SK-N-SH (cell line): ENCODE measurements at regions not wholly inside any gene's neighbourhood (a gene's known extent, or its start where the extent isn't known, plus 50 kb on each side); places are given as distances from the start of the nearest gene placed in this dataset.

Source experiments
- CTCF ChIA-PET: fragments of 300-600, 350-600 bp; formaldehyde crosslinking; extraction: SDS; loops from one replicate; lab custom pipeline; 2021; lab: Yijun Ruan, JAX
- POLR2A ChIA-PET: fragments of 350-600 bp; sonication (Branson Sonifier 250); formaldehyde crosslinking; extraction: SDS; loops from one replicate; lab custom pipeline; 2020; ENCODE audit warnings: antibody characterized with exemption, inconsistent platforms; lab: Yijun Ruan, JAX
- DNase-seq: peaks from one replicate; pipeline ENCODE4 v3.0.0; 2012
- H2AFZ ChIP-seq: fragments of 200-600 bp; sonication (generic); 2 replicates; pipeline ENCODE4 v1.8.1; 2016; ENCODE audit warnings: antibody characterized with exemption, mild to moderate bottlenecking, low read depth
- H3F3A ChIP-seq: fragments of 200-600 bp; sonication (generic); replicated peaks from 2 replicates; pipeline ENCODE3; 2016; ENCODE audit warnings: antibody characterized with exemption, mild to moderate bottlenecking; ENCODE audit not compliant: insufficient read depth
- H3K27ac ChIP-seq, 2 experiments: fragments of 200-500 bp in 1 of 2; fragments of 200-600 bp in 1 of 2; sonication (Bioruptor generic) in 1 of 2; sonication (generic), shearing (Covaris generic) in 1 of 2; 2 replicates each; pipeline versions ENCODE4 v1.5.1 to v1.6.1; 2014 to 2016; ENCODE audit warnings: low read depth in 2 of 2, inconsistent platforms in 1 of 2, low read length in 1 of 2, mild to moderate bottlenecking in 1 of 2, mixed read lengths in 1 of 2
- H3K27me3 ChIP-seq: fragments of 200-600 bp; sonication (generic), shearing (Covaris generic); 2 replicates; pipeline ENCODE4 v1.6.1; 2016; ENCODE audit warnings: mixed run types; ENCODE audit not compliant: insufficient read depth
- H3K36me3 ChIP-seq, 2 experiments: fragments of 200-500 bp in 1 of 2; fragments of 200-600 bp in 1 of 2; sonication (Bioruptor generic) in 1 of 2; sonication (generic) in 1 of 2; replicated peaks in 1 of 2; 2 replicates each; pipeline versions ENCODE3 to v1.5.1; 2014 to 2016; ENCODE audit warnings: low read length in 1 of 2, mild to moderate bottlenecking in 1 of 2; ENCODE audit not compliant: insufficient read depth in 2 of 2, control insufficient read depth in 1 of 2
- H3K4me1 ChIP-seq, 2 experiments: fragments of 200-500 bp in 1 of 2; fragments of 200-600 bp in 1 of 2; sonication (Bioruptor generic) in 1 of 2; sonication (generic), shearing (Covaris generic) in 1 of 2; 2 replicates each; pipeline versions ENCODE4 v1.5.1 to v1.6.1; 2014 to 2016; ENCODE audit warnings: low read depth in 1 of 2, low read length in 1 of 2, mixed run types in 1 of 2; ENCODE audit not compliant: insufficient read depth in 2 of 2, control insufficient read depth in 1 of 2
- H3K4me2 ChIP-seq: fragments of 200-600 bp; sonication (generic), shearing (Covaris generic); 2 replicates; pipeline ENCODE4 v1.6.1; 2017; ENCODE audit warnings: mixed run types
- H3K4me3 ChIP-seq, 2 experiments: fragments of 200-500 bp in 1 of 2; fragments of 200-600 bp in 1 of 2; sonication (Bioruptor generic) in 1 of 2; sonication (generic), shearing (Covaris generic) in 1 of 2; 2 replicates each; pipeline versions ENCODE4 v1.5.1 to v1.8.1; 2014 to 2016; ENCODE audit warnings: low read depth in 2 of 2, inconsistent platforms in 1 of 2, low read length in 1 of 2, mild to moderate bottlenecking in 1 of 2, mixed read lengths in 1 of 2, moderate library complexity in 1 of 2
- H3K79me2 ChIP-seq: fragments of 200-600 bp; sonication (generic); 2 replicates; pipeline ENCODE4 v1.8.1; 2017; ENCODE audit warnings: mild to moderate bottlenecking; ENCODE audit not compliant: insufficient read depth
- H3K9ac ChIP-seq: fragments of 200-600 bp; sonication (generic); 2 replicates; pipeline ENCODE4 v1.6.1; 2017; ENCODE audit warnings: mixed run types
- H3K9me2 ChIP-seq: fragments of 200-600 bp; sonication (generic); 2 replicates; pipeline ENCODE4 v1.6.1; 2017; ENCODE audit warnings: mixed run types
- H3K9me3 ChIP-seq: fragments of 200-600 bp; sonication (generic); 2 replicates; pipeline ENCODE4 v1.6.1; 2017; ENCODE audit warnings: mixed run types, mild to moderate bottlenecking, moderate library complexity
- H4K20me1 ChIP-seq: fragments of 200-600 bp; sonication (generic); 2 replicates; pipeline ENCODE4 v1.6.1; 2017; ENCODE audit warnings: mild to moderate bottlenecking, mixed run types; ENCODE audit not compliant: insufficient read depth
- CHD2 ChIP-seq: fragments of 150-350 bp; IDR thresholded peaks from 2 replicates; pipeline ENCODE4 v1.6.1; 2018; ENCODE audit warnings: low read length; ENCODE audit not compliant: partially characterized antibody
- ELF1 ChIP-seq: IDR thresholded peaks from 2 replicates; pipeline ENCODE4 v1.4.0; 2012
- EP300 ChIP-seq, 2 experiments: IDR thresholded peaks; 2 replicates each; pipeline versions ENCODE4 v1.4.0 to v1.6.1; 2012; ENCODE audit warnings: borderline replicate concordance in 1 of 2, low read depth in 1 of 2, low read length in 1 of 2
- FOSL2 ChIP-seq: IDR thresholded peaks from 2 replicates; pipeline ENCODE4 v1.4.0; 2012; ENCODE audit warnings: low read depth, mild to moderate bottlenecking, moderate library complexity, borderline replicate concordance
- FOXJ3 ChIP-seq: sonication (generic); formaldehyde crosslinking; IDR thresholded peaks from 2 replicates; pipeline ENCODE4 v1.5.1; 2020; ENCODE audit warnings: mild to moderate bottlenecking, missing genetic modification reagents
- GATA2 ChIP-seq: sonication (generic); formaldehyde crosslinking; IDR thresholded peaks from 2 replicates; pipeline ENCODE4 v1.5.0; 2020; ENCODE audit warnings: mild to moderate bottlenecking, missing genetic modification reagents
- JUND ChIP-seq: IDR thresholded peaks from 2 replicates; pipeline ENCODE4 v1.4.0; 2012
- MXI1 ChIP-seq: IDR thresholded peaks from 2 replicates; pipeline ENCODE4 v1.6.1; 2012; ENCODE audit warnings: mild to moderate bottlenecking, low read depth, low read length, improper control_type of control experiment
- NFIC ChIP-seq: IDR thresholded peaks from 2 replicates; pipeline ENCODE4 v1.4.0; 2012; ENCODE audit warnings: borderline replicate concordance
- NRF1 ChIP-seq: IDR thresholded peaks from 2 replicates; pipeline ENCODE4 v1.6.1; 2012; ENCODE audit warnings: low read depth, mild to moderate bottlenecking, low read length
- POLR2AphosphoS5 ChIP-seq: IDR thresholded peaks from 2 replicates; pipeline ENCODE4 v1.6.1; 2012; ENCODE audit warnings: low read depth, low read length
- RAD21 ChIP-seq: IDR thresholded peaks from 2 replicates; pipeline ENCODE4 v1.6.1; 2012; ENCODE audit warnings: mild to moderate bottlenecking, low read length
- RCOR1 ChIP-seq: fragments of 150-350 bp; IDR thresholded peaks from 2 replicates; pipeline ENCODE4 v1.6.1; 2017; ENCODE audit warnings: antibody characterized with exemption, low read length
- RXRA ChIP-seq: IDR thresholded peaks from 2 replicates; pipeline ENCODE4 v1.4.0; 2012; ENCODE audit warnings: low read depth, mild to moderate bottlenecking, borderline replicate concordance
- SIN3A ChIP-seq: IDR thresholded peaks from 2 replicates; pipeline ENCODE4 v1.6.1; 2012; ENCODE audit warnings: low read depth, mild to moderate bottlenecking, low read length, moderate library complexity, borderline replicate concordance
- SMC3 ChIP-seq: IDR thresholded peaks from 2 replicates; pipeline ENCODE4 v1.6.1; 2012; ENCODE audit warnings: low read depth, low read length, improper control_type of control experiment
- TAF1 ChIP-seq: IDR thresholded peaks from 2 replicates; pipeline ENCODE4 v1.6.1; 2012; ENCODE audit warnings: low read depth, mild to moderate bottlenecking, low read length, moderate library complexity, borderline replicate concordance
- TCF12 ChIP-seq: IDR thresholded peaks from 2 replicates; pipeline ENCODE4 v1.4.0; 2012
- WGBS: methylation state at CpG from one replicate; pipeline ENCODE4 v1.1.6; 2017; ENCODE audit warnings: low lambda C conversion rate; 5-methylcytosine and 5-hydroxymethylcytosine counted together
- TF ChIP-seq, protein P1 (sequence below): IDR thresholded peaks from 2 replicates; pipeline ENCODE4 v1.6.1; 2012; ENCODE audit warnings: mild to moderate bottlenecking, low read depth, low read length, moderate library complexity
- TF ChIP-seq, protein P2 (sequence below): fragments of 200-600 bp; sonication (generic); IDR thresholded peaks from 2 replicates; pipeline ENCODE4 v1.6.1; 2017; ENCODE audit warnings: antibody characterized with exemption, mild to moderate bottlenecking, moderate library complexity
- TF ChIP-seq, protein P3 (sequence below): IDR thresholded peaks from 2 replicates; pipeline ENCODE4; 2012
- TF ChIP-seq, protein P4 (sequence below): IDR thresholded peaks from 2 replicates; pipeline ENCODE4 v1.4.0; 2012; ENCODE audit warnings: low read depth

DNA sequence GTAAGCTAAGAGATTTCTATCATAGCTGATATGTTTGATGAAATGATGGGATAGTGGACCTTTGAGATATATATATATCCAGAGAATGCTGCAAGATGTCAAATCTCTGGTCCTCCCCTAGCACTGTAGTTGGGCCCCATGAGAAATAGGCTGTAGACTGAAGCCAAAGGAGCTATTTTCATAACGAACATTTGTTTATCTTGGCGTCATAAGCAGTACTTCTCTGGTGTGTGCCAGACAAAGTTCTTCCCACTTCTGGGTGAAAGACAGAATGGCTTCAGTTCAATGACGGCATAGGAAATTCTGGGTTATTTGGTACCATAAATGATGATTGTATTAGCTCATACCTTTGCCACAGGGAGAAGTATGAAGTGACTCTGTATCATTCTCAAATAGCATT is 534.3 kb downstream of the SOX5 start (continued):
- TF ChIP-seq, protein P1, sequence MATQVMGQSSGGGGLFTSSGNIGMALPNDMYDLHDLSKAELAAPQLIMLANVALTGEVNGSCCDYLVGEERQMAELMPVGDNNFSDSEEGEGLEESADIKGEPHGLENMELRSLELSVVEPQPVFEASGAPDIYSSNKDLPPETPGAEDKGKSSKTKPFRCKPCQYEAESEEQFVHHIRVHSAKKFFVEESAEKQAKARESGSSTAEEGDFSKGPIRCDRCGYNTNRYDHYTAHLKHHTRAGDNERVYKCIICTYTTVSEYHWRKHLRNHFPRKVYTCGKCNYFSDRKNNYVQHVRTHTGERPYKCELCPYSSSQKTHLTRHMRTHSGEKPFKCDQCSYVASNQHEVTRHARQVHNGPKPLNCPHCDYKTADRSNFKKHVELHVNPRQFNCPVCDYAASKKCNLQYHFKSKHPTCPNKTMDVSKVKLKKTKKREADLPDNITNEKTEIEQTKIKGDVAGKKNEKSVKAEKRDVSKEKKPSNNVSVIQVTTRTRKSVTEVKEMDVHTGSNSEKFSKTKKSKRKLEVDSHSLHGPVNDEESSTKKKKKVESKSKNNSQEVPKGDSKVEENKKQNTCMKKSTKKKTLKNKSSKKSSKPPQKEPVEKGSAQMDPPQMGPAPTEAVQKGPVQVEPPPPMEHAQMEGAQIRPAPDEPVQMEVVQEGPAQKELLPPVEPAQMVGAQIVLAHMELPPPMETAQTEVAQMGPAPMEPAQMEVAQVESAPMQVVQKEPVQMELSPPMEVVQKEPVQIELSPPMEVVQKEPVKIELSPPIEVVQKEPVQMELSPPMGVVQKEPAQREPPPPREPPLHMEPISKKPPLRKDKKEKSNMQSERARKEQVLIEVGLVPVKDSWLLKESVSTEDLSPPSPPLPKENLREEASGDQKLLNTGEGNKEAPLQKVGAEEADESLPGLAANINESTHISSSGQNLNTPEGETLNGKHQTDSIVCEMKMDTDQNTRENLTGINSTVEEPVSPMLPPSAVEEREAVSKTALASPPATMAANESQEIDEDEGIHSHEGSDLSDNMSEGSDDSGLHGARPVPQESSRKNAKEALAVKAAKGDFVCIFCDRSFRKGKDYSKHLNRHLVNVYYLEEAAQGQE: no peak
- TF ChIP-seq NFIC (no peak), TCF12 (no peak), MXI1 (no peak), FOSL2 (no peak), JUND (no peak), SMC3 (no peak)

DNA sequence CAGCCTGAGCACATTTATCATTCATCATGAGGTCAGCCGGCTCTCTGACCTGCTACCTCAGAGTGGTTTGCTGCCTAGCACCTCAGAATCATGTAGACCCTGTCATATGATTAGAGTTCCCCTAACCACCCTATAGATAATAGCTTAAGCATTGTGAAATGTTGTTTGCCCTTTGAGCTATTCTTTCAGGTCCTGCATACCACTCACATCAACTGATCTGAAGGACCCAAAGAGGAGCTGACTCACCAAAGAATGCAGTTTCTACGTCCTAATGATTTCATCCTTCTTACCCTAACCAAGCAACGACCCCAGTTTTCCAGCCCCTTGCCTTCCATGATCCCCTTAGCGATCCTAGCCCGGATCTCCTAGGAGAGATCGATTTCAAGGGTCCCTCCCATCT is 527.9 kb downstream of the SOX5 start:
- ChIA-PET POLR2A (no interaction called here), CTCF (no interaction called here)
- no peaks in the 10 kb centered on the region for H4K20me1 ChIP-seq
- WGBS: 22% methylated on average over 6 of the region's 6 CpGs
- no peak overlapping the region for H3K27ac ChIP-seq
- TF ChIP-seq GATA2 (CRISPR knock-in tag) (no peak), RCOR1 (no peak), EP300 (IDR thresholded peaks at IDR 0.05; ENCODE audit: borderline replicate concordance in 1 of 2, low read depth in 1 of 2, low read length in 1 of 2) (no peak)
- H3K36me3 ChIP-seq: no peaks in the 10 kb centered on the region
- DNase-seq: no peak
- no peaks in the 10 kb centered on the region for H3F3A ChIP-seq
- no peaks in the 10 kb centered on the region for H3K27me3 ChIP-seq
- no peak overlapping the region for H3K9ac ChIP-seq
- no peak overlapping the region for H3K4me2 ChIP-seq
- H3K9me2 ChIP-seq: no peaks in the 10 kb centered on the region
- no peak overlapping the region for H3K4me3 ChIP-seq
- no peaks in the 10 kb centered on the region for H3K9me3 ChIP-seq
- no peaks in the 10 kb centered on the region for H3K79me2 ChIP-seq
- no peaks in the 10 kb centered on the region for H3K4me1 ChIP-seq
- no peak overlapping the region for H2AFZ ChIP-seq

DNA sequence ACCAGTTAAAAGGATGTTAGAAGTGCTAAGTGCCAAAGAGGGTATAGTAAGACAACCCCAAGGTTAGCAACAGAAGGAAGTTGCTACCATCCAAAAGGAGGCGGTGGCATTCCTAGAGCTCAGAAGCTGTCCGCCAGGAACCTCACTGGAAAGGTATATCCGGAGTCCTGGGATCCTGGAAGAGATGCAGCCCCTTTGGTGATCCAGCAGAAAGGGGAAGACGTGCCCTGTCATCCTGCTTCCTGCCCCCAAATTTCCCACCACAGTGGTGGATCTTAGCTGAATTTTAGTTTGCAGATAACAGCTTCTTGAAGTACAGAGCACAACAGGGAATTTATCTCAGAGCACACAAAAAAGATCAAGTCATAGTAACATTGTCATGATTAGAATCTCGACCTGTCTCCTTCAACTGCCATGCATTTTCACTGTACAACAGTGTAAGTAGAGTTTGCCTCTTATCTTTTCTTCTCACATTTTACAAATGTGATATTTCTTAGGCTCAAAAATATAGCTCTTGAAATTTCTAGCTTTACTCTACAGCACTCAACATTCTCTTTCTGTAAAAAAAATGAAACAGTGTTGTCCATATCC is 526.3 kb downstream of the SOX5 start:
- no peaks in the 10 kb centered on the region for H3K79me2 ChIP-seq
- H3F3A ChIP-seq: no peaks in the 10 kb centered on the region
- H3K4me2 ChIP-seq: no peak overlapping the region
- H3K9ac ChIP-seq: no peak overlapping the region
- no peaks in the 10 kb centered on the region for H4K20me1 ChIP-seq
- H3K9me3 ChIP-seq: no peaks in the 10 kb centered on the region
- no peak overlapping the region for H2AFZ ChIP-seq
- 19% methylated on average over 5 of the region's 5 CpGs for WGBS
- no peak for DNase-seq
- H3K4me3 ChIP-seq: no peak overlapping the region
- CTCF ChIA-PET: no interaction called here
- POLR2A ChIA-PET: no interaction called here
- H3K36me3 ChIP-seq: no peaks in the 10 kb centered on the region
- no peaks in the 10 kb centered on the region for H3K4me1 ChIP-seq
- H3K9me2 ChIP-seq: no peaks in the 10 kb centered on the region
- no peaks in the 10 kb centered on the region for H3K27me3 ChIP-seq
- H3K27ac ChIP-seq: no peak overlapping the region
- no peak for TF ChIP-seq FOSL2
- TF ChIP-seq, protein P2, sequence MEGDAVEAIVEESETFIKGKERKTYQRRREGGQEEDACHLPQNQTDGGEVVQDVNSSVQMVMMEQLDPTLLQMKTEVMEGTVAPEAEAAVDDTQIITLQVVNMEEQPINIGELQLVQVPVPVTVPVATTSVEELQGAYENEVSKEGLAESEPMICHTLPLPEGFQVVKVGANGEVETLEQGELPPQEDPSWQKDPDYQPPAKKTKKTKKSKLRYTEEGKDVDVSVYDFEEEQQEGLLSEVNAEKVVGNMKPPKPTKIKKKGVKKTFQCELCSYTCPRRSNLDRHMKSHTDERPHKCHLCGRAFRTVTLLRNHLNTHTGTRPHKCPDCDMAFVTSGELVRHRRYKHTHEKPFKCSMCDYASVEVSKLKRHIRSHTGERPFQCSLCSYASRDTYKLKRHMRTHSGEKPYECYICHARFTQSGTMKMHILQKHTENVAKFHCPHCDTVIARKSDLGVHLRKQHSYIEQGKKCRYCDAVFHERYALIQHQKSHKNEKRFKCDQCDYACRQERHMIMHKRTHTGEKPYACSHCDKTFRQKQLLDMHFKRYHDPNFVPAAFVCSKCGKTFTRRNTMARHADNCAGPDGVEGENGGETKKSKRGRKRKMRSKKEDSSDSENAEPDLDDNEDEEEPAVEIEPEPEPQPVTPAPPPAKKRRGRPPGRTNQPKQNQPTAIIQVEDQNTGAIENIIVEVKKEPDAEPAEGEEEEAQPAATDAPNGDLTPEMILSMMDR: no peak
- TF ChIP-seq RXRA: no peak
- no peak for TF ChIP-seq SMC3
- TF ChIP-seq CHD2: no peak
- no peak for TF ChIP-seq FOXJ3 (CRISPR knock-in tag)
- TF ChIP-seq SIN3A: no peak
- TF ChIP-seq JUND: no peak
- TF ChIP-seq ELF1: no peak
- TF ChIP-seq, protein P3, sequence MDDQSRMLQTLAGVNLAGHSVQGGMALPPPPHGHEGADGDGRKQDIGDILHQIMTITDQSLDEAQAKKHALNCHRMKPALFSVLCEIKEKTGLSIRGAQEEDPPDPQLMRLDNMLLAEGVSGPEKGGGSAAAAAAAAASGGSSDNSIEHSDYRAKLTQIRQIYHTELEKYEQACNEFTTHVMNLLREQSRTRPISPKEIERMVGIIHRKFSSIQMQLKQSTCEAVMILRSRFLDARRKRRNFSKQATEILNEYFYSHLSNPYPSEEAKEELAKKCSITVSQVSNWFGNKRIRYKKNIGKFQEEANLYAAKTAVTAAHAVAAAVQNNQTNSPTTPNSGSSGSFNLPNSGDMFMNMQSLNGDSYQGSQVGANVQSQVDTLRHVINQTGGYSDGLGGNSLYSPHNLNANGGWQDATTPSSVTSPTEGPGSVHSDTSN: no peak
- TF ChIP-seq NRF1: no peak
- TF ChIP-seq, protein P4, sequence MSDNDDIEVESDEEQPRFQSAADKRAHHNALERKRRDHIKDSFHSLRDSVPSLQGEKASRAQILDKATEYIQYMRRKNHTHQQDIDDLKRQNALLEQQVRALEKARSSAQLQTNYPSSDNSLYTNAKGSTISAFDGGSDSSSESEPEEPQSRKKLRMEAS: no peak
- TF ChIP-seq TAF1: no peak
- TF ChIP-seq RCOR1: no peak
- TF ChIP-seq POLR2AphosphoS5: no peak
- no peak for TF ChIP-seq RAD21
